Left lung (tissue), 4 donors: ENCODE measurements at regions not wholly inside any gene's neighbourhood (a gene's known extent, or its start where the extent isn't known, plus 50 kb on each side); places are given as distances from the start of the nearest gene placed in this dataset.

Experiments
- ATAC-seq: fragments of 200-7000 bp; cut with Tn5 transposase; one replicate; pipeline ENCODE4 v1.9.1; 2020; ENCODE audit warnings: moderate library complexity
- DNase-seq, 4 donors: peaks; one replicate each; pipeline ENCODE4 v3.0.0-alpha.2; 2013 to 2020
- H3K27ac ChIP-seq, 2 donors: fragments of 200-600 bp; sonication (generic) in 1 of 2; one replicate each; pipeline versions ENCODE4 v1.5.0 to v1.8.0; 2020 to 2021
- H3K27me3 ChIP-seq, 2 donors: fragments of 200-600 bp; sonication (generic) in 1 of 2; one replicate each; pipeline versions ENCODE4 v1.5.0 to v1.8.0; 2020 to 2021
- H3K36me3 ChIP-seq, 2 donors: fragments of 200-600 bp; sonication (generic) in 1 of 2; one replicate each; pipeline versions ENCODE4 v1.5.0 to v1.8.0; 2020 to 2021
- H3K4me1 ChIP-seq, 2 donors: fragments of 200-600 bp; one replicate each; pipeline ENCODE4 v1.8.0; 2021
- H3K4me3 ChIP-seq, 2 donors: fragments of 200-600 bp; sonication (generic) in 1 of 2; one replicate each; pipeline versions ENCODE4 v1.5.0 to v1.8.0; 2020 to 2021; ENCODE audit warnings: mild to moderate bottlenecking in 1 of 2
- H3K9me3 ChIP-seq, 2 donors: fragments of 200-600 bp; sonication (generic) in 1 of 2; one replicate each; pipeline versions ENCODE4 v1.5.0 to v1.8.0; 2020 to 2021
- intact Hi-C, 2 donors: fragments of 100-400 bp; cut with DNase I; formaldehyde crosslinking; loops; one replicate each; pipeline versions ENCODE4 v1.11.2 to v1.14.2; 2022
- TF ChIP-seq, protein P1 (sequence below), 2 donors: fragments of 200-600 bp; sonication (generic) in 1 of 2; IDR thresholded peaks; one replicate each; pipeline versions ENCODE4 v1.5.0 to v1.8.0; 2021; ENCODE audit warnings: antibody characterized with exemption in 2 of 2
- donor health status: DM: no; HTN: yes; CAD: no.
- donor health status: DM: no; HTN: no; CAD: no.

DNA sequence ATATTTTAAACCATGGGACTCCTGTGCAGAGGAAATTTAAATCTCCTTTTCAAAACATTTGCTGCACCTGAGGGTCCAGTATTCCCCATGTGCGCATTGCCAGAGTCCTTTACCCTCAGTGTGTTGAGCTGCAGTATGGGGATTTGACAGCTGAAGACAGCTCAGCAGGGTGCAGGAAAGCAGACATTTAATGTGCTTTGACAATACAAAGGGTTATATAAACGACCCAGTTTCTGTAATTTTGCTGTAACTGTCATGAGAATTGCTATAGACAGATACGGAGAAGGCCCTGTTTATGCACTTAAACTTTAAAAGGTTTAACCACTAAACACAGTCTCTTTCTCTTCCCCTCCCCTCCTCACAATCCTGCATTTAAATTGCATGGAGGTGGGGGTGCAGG, 393.4 kb downstream of the MID1IP1 start:
- H3K27me3 ChIP-seq = peaks cover 0 to 4% of the 10 kb centered on the region in 2 donors
- H3K4me1 ChIP-seq = peaks cover 0 to 4% of the 10 kb centered on the region in 2 donors
- H3K4me3 ChIP-seq = no peak overlapping the region
- TF ChIP-seq, protein P1, sequence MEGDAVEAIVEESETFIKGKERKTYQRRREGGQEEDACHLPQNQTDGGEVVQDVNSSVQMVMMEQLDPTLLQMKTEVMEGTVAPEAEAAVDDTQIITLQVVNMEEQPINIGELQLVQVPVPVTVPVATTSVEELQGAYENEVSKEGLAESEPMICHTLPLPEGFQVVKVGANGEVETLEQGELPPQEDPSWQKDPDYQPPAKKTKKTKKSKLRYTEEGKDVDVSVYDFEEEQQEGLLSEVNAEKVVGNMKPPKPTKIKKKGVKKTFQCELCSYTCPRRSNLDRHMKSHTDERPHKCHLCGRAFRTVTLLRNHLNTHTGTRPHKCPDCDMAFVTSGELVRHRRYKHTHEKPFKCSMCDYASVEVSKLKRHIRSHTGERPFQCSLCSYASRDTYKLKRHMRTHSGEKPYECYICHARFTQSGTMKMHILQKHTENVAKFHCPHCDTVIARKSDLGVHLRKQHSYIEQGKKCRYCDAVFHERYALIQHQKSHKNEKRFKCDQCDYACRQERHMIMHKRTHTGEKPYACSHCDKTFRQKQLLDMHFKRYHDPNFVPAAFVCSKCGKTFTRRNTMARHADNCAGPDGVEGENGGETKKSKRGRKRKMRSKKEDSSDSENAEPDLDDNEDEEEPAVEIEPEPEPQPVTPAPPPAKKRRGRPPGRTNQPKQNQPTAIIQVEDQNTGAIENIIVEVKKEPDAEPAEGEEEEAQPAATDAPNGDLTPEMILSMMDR (IDR thresholded peaks at IDR 0.05) = no peak
- ATAC-seq (no peak), DNase-seq (no peak)
- intact Hi-C loops = no loop called here
- no peaks in the 10 kb centered on the region for H3K9me3 ChIP-seq
- H3K27ac ChIP-seq = no peak overlapping the region
- H3K36me3 ChIP-seq = no peaks in the 10 kb centered on the region

DNA sequence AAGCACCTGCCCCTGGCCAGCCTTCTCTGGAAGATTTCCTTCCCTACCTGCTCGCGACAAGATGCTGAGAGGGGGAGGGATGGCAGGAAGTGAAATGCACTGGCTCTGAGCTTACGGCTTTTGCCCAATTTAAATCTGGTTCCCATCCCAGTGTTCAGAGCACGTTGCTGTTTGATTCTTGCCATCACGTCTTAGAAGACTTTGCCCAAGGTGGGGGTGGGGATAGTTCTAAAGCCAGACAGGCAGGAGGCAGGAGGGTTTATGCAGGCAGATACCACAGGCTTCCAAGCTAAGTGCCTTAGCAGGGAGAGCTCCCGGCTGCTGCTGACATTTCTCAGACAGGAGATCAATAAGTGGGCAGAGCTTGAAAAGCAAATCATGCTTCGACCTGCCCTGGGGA, 393.9 kb downstream of the MID1IP1 start:
- peaks cover 0 to 4% of the 10 kb centered on the region in 2 donors for H3K27me3 ChIP-seq
- peaks cover 0 to 4% of the 10 kb centered on the region in 2 donors for H3K4me1 ChIP-seq
- DNase-seq (no peak), ATAC-seq (no peak)
- H3K4me3 ChIP-seq = no peak overlapping the region
- no peaks in the 10 kb centered on the region for H3K9me3 ChIP-seq
- intact Hi-C loops = no loop called here
- TF ChIP-seq, protein P1 (IDR thresholded peaks at IDR 0.05) = no peak
- H3K36me3 ChIP-seq = no peaks in the 10 kb centered on the region
- no peak overlapping the region for H3K27ac ChIP-seq

DNA sequence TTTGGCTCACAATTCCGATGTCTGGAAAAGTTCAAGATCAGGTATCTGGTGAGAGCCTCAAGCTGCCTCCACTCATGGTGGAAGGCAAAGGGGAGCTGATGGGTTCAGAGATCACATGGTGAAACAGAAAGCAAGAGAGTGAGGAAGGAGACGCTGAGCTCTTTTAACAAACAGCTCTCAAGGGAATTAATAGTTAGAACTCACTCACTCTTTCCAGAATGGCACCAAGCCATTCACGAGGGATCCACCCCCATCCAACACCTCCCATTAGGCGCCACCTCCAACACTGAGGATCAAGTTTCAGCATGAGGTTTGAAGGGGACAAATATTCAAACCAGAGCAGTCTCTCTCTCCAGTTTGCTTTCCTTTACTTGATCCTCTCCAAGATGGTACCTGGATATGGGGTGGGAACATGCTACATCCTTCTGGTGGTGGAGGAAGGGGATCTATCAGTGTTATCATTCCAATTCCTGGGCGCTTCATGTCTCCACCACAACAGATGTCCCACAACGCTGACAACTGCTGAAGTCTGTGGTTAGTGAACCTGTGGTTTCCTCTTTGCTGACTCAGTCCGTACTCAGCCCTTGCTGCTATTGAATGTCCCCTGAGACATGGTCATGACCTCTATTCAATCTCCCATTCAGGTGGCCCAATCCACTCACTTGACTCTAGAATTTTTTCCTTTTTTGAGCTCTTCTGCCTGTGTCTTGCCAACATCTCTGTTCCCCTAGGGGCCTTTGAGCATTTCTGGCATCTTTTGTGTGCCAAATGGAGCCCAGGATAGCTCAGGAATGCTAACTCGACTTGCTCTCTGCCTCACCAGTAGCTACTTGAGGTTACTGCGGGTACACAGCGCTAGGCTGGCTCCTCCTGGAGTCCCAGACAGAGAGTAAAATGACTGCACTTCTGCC, 395.2 kb downstream of the MID1IP1 start:
- Histone ChIP-seq H3K4me1 (peaks cover 0 to 4% of the 10 kb centered on the region in 2 donors), H3K27me3 (peaks cover 0 to 4% of the 10 kb centered on the region in 2 donors), H3K4me3 (no peak overlapping the region), H3K36me3 (no peaks in the 10 kb centered on the region), H3K9me3 (no peaks in the 10 kb centered on the region), H3K27ac (no peak overlapping the region)
- TF ChIP-seq, protein P1 (IDR thresholded peaks at IDR 0.05) = no peak
- ATAC-seq = peak; percentile 58
- intact Hi-C loops = no loop called here
- peak in 1 of 4 donors; percentile 28 for DNase-seq

DNA sequence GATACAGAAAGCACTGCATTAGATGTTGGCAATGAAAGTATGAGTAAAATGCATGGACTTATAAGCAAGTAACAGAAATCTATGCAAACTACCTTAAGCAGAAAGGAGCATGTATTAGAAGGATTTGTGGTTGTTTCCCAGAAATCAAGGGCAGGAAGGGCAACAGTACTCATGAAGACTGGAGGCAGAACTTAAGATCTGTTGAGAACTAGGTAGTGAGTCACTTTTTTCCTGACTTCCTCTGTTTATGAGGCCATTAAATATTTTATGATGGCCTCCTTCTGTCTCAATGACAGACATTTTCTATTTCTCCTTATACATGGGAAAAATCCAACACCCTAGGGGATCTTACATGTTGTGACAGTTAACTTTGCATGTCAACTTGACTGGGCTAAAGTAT, 398.2 kb downstream of the MID1IP1 start:
- Histone ChIP-seq H3K9me3 (no peaks in the 10 kb centered on the region), H3K4me1 (peaks cover 0 to 4% of the 10 kb centered on the region in 2 donors), H3K36me3 (no peaks in the 10 kb centered on the region), H3K27ac (no peak overlapping the region), H3K4me3 (no peak overlapping the region), H3K27me3 (peaks cover 0 to 4% of the 10 kb centered on the region in 2 donors)
- ATAC-seq (no peak), DNase-seq (no peak)
- TF ChIP-seq, protein P1 (IDR thresholded peaks at IDR 0.05) = no peak
- intact Hi-C loops = no loop called here

GRCh38 chrX:39201305-39201990, 400.2 kb downstream of the MID1IP1 start:
- intact Hi-C loops = no loop called here
- DNase-seq (no peak), ATAC-seq (no peak)
- peaks cover 0 to under 1% of the 10 kb centered on the region in 2 donors for H3K4me1 ChIP-seq
- no peaks in the 10 kb centered on the region for H3K27me3 ChIP-seq
- H3K27ac ChIP-seq = no peak overlapping the region
- H3K36me3 ChIP-seq = no peaks in the 10 kb centered on the region
- H3K9me3 ChIP-seq = no peaks in the 10 kb centered on the region
- TF ChIP-seq, protein P1 (IDR thresholded peaks at IDR 0.05) = no peak
- H3K4me3 ChIP-seq = no peak overlapping the region
